ENCODE measurements at regions not wholly inside any gene's neighbourhood (a gene's known extent, or its start where the extent isn't known, plus 50 kb on each side); places are given as distances from the start of the nearest gene placed in this dataset.
A peak's percentile ranks its signal among the peaks of the same experiment; 100 is the strongest.

GRCh38 chr16:85326113-85326793, 214.0 kb upstream of the CIBAR2 start:
- no peak for TF ChIP-seq CTCF (IDR thresholded peaks at IDR 0.05)

GRCh38 chr16:85326794-85327181, 214.5 kb upstream of the CIBAR2 start:
- TF ChIP-seq CTCF (IDR thresholded peaks at IDR 0.05), result no peak

- no peak for TF ChIP-seq CTCF (IDR thresholded peaks at IDR 0.05)
Measured at GRCh38 chr16:85327731-85328675, 215.7 kb upstream of the CIBAR2 start.

GRCh38 chr16:85328676-85329058, 216.4 kb upstream of the CIBAR2 start:
- TF ChIP-seq CTCF (IDR thresholded peaks at IDR 0.05), result no peak

GRCh38 chr16:85329059-85329812, 217.0 kb upstream of the CIBAR2 start:
- TF ChIP-seq CTCF (IDR thresholded peaks at IDR 0.05), result no peak

- TF ChIP-seq CTCF (IDR thresholded peaks at IDR 0.05), result no peak
Measured at GRCh38 chr16:85330006-85330693, 217.9 kb upstream of the CIBAR2 start.

GRCh38 chr16:85330694-85331188, 218.5 kb upstream of the CIBAR2 start:
- TF ChIP-seq CTCF (IDR thresholded peaks at IDR 0.05), result peak; percentile 41

Measured in LNCAP (cell line).